Kidney (tissue), 13 donors: ENCODE measurements at regions not wholly inside any gene's neighbourhood (a gene's known extent, or its start where the extent isn't known, plus 50 kb on each side); places are given as distances from the start of the nearest gene placed in this dataset.

Experiments
- DNase-seq, 5 donors: peaks; one replicate each; pipeline ENCODE4 v3.0.0-alpha.2; 2013 to 2020
- FAIRE-seq: peaks from 2 replicates; lab custom pipeline; 2012; peaks lifted over from hg19 to GRCh38; lab: Jason Lieb, UNC
- H3K27ac ChIP-seq, 2 donors: one replicate each; pipeline ENCODE4 v1.7.0; 2013; ENCODE audit warnings: low read depth in 2 of 2, low read length in 2 of 2, inconsistent platforms in 1 of 2
- H3K27me3 ChIP-seq: one replicate; pipeline ENCODE4 v1.7.1; 2013; ENCODE audit warnings: low read length, inconsistent platforms; ENCODE audit not compliant: control insufficient read depth, insufficient read depth
- H3K36me3 ChIP-seq, 3 donors: one replicate each; pipeline versions ENCODE4 v1.7.0 to v1.7.1; 2013; ENCODE audit warnings: low read length in 3 of 3, control low read depth in 1 of 3, inconsistent platforms in 1 of 3; ENCODE audit not compliant: insufficient read depth in 3 of 3, control insufficient read depth in 2 of 3
- H3K4me1 ChIP-seq, 3 donors: one replicate each; pipeline versions ENCODE4 v1.7.0 to v1.7.1; 2013; ENCODE audit warnings: low read length in 3 of 3, inconsistent platforms in 1 of 3, low read depth in 1 of 3; ENCODE audit not compliant: control insufficient read depth in 2 of 3, insufficient read depth in 2 of 3
- H3K4me3 ChIP-seq, 3 donors: one replicate each; pipeline versions ENCODE4 v1.7.0 to v1.8.1; 2013; ENCODE audit warnings: low read length in 3 of 3, control low read depth in 1 of 3, inconsistent platforms in 1 of 3
- H3K9ac ChIP-seq, 3 donors: one replicate each; pipeline versions ENCODE4 v1.7.0 to v1.7.1; 2013; ENCODE audit warnings: low read length in 3 of 3, control low read depth in 1 of 3, inconsistent platforms in 1 of 3
- H3K9me3 ChIP-seq, 3 donors: one replicate each; pipeline versions ENCODE4 v1.7.0 to v1.7.1; 2013; ENCODE audit warnings: low read length in 3 of 3, control low read depth in 1 of 3, inconsistent platforms in 1 of 3; ENCODE audit not compliant: control insufficient read depth in 2 of 3, insufficient read depth in 1 of 3
- intact Hi-C: fragments of 100-400 bp; cut with DNase I; formaldehyde crosslinking; loops from one replicate; pipeline ENCODE4 v1.11.1; 2022
- TF ChIP-seq, protein P1 (sequence below): IDR thresholded peaks from 3 replicates; pipeline ENCODE4 v1.5.1; 2012; ENCODE audit warnings: mild to moderate bottlenecking, moderate library complexity, borderline replicate concordance; ENCODE audit not compliant: insufficient read depth; ENCODE audit errors: extremely low read depth
- donor health status: control.
- donor health status: control.
- donor health status: control.
- donor health status: control.
- donor health status: control.
- donor health status: DM: yes; HTN: yes; CAD: no.
- donor health status: Normal renal cell carcinoma (clear cell type).

DNA sequence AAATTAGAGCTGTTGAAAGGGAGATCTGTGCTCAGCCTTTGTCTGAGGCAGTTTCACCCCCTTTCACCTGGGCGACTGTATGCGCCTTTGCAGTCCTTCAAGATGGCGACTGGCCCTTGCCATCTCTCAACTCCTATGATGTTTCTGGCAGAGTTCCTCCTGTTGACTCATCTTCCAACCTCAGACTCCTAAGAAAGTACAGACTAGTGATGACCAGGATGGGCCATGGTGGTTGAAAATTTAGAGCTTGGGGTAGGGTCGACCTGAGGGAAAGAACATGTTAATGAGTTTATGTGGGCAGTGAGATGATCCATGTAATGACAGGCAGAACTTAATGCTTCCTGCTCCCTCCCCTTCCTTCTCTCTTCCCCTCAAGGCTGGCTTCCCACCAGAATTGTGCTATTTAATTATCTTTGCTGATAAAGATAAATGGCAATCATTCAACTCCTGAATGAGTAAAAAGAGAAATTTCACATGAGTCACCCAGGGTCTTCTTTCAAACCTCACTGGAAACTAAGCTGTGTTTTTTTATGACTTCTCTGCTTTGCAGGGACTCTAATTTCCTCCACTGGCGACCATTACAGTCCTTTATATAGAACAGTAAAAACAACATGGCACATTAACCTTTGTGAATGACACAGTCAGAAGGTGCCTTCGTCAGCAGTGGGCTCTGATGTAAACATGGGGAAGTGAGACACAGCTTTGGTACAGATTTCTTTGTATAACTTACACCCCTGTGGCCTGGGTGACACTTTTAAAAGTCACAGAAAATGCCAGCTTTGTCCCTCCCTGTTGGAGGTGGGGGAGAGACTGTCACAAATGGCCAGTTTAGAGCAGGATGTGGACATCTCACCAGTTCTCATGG lies 103.5 kb downstream of the SCP2D1 start:
- Histone ChIP-seq H3K4me3 (no peak overlapping the region), H3K27ac (no peak overlapping the region), H3K27me3 (no peaks in the 10 kb centered on the region), H3K9ac (no peak overlapping the region), H3K4me1 (no peaks in the 10 kb centered on the region), H3K9me3 (no peaks in the 10 kb centered on the region), H3K36me3 (no peaks in the 10 kb centered on the region)
- intact Hi-C loops: no loop called here
- TF ChIP-seq, protein P1, sequence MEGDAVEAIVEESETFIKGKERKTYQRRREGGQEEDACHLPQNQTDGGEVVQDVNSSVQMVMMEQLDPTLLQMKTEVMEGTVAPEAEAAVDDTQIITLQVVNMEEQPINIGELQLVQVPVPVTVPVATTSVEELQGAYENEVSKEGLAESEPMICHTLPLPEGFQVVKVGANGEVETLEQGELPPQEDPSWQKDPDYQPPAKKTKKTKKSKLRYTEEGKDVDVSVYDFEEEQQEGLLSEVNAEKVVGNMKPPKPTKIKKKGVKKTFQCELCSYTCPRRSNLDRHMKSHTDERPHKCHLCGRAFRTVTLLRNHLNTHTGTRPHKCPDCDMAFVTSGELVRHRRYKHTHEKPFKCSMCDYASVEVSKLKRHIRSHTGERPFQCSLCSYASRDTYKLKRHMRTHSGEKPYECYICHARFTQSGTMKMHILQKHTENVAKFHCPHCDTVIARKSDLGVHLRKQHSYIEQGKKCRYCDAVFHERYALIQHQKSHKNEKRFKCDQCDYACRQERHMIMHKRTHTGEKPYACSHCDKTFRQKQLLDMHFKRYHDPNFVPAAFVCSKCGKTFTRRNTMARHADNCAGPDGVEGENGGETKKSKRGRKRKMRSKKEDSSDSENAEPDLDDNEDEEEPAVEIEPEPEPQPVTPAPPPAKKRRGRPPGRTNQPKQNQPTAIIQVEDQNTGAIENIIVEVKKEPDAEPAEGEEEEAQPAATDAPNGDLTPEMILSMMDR: no peak
- FAIRE-seq: no peak
- DNase-seq: peak in 3 of 5 donors; percentile 42 to 62 (median 60)

DNA sequence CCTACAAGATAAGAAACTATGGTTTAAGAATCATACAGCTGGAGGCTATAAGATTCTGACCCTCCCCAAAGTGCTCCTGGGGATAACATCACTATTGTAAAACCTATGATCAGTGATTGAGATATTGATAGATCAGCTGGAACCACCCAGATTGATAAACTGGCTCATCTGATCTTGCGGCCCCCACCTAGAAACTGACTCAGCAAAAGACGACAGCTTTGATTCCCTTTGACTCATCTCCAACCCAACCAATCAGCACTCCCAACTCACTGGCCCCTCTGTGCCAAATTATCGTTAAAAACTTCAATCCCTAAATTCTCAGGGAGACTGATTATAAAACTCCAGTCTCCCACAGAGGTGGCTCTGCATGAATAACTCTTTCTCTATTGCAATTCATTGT lies 106.4 kb downstream of the SCP2D1 start:
- DNase-seq: no peak
- H3K9ac ChIP-seq: no peak overlapping the region
- no peak overlapping the region for H3K27ac ChIP-seq
- no peaks in the 10 kb centered on the region for H3K4me1 ChIP-seq
- no peaks in the 10 kb centered on the region for H3K27me3 ChIP-seq
- no peak for FAIRE-seq
- TF ChIP-seq, protein P1: no peak
- H3K9me3 ChIP-seq: no peaks in the 10 kb centered on the region
- no peaks in the 10 kb centered on the region for H3K36me3 ChIP-seq
- H3K4me3 ChIP-seq: no peak overlapping the region
- intact Hi-C loops: no loop called here

DNA sequence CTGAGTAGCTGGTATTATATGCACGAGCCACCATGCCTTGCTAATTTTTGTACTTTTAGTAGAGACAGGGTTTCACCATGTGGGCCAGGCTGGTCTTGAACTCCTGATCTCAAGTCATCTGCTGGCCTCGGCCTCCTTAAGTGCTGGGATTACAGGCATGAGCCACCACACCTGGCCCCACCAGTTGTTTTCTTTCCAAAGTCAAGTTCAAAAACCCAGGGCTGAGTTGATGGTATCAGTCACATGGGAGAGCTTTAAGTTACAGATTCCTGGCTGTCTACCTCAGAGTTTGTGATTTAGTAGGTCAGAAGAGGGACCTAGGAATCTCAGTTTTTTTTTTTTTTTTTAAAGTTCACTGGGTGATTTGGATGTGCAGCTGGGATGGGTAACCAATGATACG lies 107.7 kb downstream of the SCP2D1 start:
- Histone ChIP-seq H3K27ac (no peak overlapping the region), H3K36me3 (no peaks in the 10 kb centered on the region), H3K4me3 (no peak overlapping the region), H3K9ac (no peak overlapping the region), H3K4me1 (no peaks in the 10 kb centered on the region), H3K9me3 (no peaks in the 10 kb centered on the region), H3K27me3 (no peaks in the 10 kb centered on the region)
- FAIRE-seq: no peak
- peak in 3 of 5 donors; percentile 56 to 67 (median 62) for DNase-seq
- intact Hi-C loops: no loop called here
- TF ChIP-seq, protein P1: no peak

DNA sequence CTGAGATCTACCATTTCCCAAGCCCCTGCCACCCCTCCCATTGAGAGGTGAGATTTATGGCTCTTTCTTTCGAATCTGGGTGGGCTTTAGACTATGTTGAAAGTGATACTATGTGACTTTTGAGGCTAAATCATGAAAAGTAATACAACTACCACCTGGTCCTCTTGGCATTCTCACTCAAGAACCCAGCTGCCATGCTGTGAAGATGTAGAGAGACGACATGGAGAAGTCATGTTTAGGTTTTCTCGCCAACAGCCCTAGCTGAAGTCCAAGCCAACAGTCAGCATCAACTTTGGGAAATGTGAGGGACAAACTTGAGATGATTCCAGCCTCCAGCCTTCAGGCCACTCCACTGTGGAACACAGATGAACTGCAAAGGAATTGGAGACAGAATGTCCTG lies 108.7 kb downstream of the SCP2D1 start:
- Histone ChIP-seq H3K9ac (no peak overlapping the region), H3K9me3 (no peaks in the 10 kb centered on the region), H3K27me3 (no peaks in the 10 kb centered on the region), H3K4me1 (no peaks in the 10 kb centered on the region), H3K27ac (no peak overlapping the region), H3K36me3 (no peaks in the 10 kb centered on the region), H3K4me3 (no peak overlapping the region)
- TF ChIP-seq, protein P1: no peak
- FAIRE-seq (no peak), DNase-seq (peak in 2 of 5 donors; percentile 33 to 42)
- intact Hi-C loops: no loop called here
